Sigmoid colon (tissue), 6 donors: ENCODE measurements at regions not wholly inside any gene's neighbourhood (a gene's known extent, or its start where the extent isn't known, plus 50 kb on each side); places are given as distances from the start of the nearest gene placed in this dataset.
"Not testable (repeated sequence)": the region's sequence is repeated elsewhere in the genome, so short reads cannot be mapped to it uniquely, and the experiment has no call there.

Experiments
- DNase-seq: peaks from one replicate; pipeline ENCODE4 v3.0.0-alpha.2; 2019
- H3K27ac ChIP-seq, 4 donors: fragments of 200-600 bp; sonication (generic); one replicate each; pipeline ENCODE4 v1.5.1; 2016 to 2019; ENCODE audit warnings: mild to moderate bottlenecking in 1 of 4
- H3K27me3 ChIP-seq, 3 donors: fragments of 200-600 bp; sonication (generic); one replicate each; pipeline ENCODE4 v1.5.1; 2019; ENCODE audit warnings: mild to moderate bottlenecking in 1 of 3
- H3K36me3 ChIP-seq, 4 donors: fragments of 200-600 bp; sonication (generic); one replicate each; pipeline ENCODE4 v1.5.1; 2016 to 2019
- H3K4me1 ChIP-seq, 4 donors: fragments of 200-600 bp; sonication (generic); one replicate each; pipeline ENCODE4 v1.5.1; 2017 to 2019
- H3K4me3 ChIP-seq, 4 donors: fragments of 200-600 bp; sonication (generic); one replicate each; pipeline ENCODE4 v1.5.1; 2017 to 2019; ENCODE audit warnings: mild to moderate bottlenecking in 2 of 4, moderate library complexity in 1 of 4
- H3K9me3 ChIP-seq, 4 donors: fragments of 200-600 bp in 3 of 4; sonication (generic) in 3 of 4; one replicate each; pipeline versions ENCODE4 v1.5.1 to v1.6.1; 2013 to 2019
- CTCF ChIP-seq, 4 experiments: fragments of 450-650 bp in 3 of 4; fragments of 200-600 bp in 1 of 4; IDR thresholded peaks; one replicate each; pipeline ENCODE4 v1.5.1; 2016 to 2019; ENCODE audit warnings: antibody characterized with exemption in 4 of 4, mild to moderate bottlenecking in 3 of 4, moderate library complexity in 2 of 4
- EP300 ChIP-seq, 4 donors: sonication (generic); formaldehyde crosslinking; IDR thresholded peaks; one replicate each; pipeline ENCODE4 v1.6.1; 2017; ENCODE audit warnings: antibody characterized with exemption in 4 of 4
- POLR2A ChIP-seq, 2 donors: fragments of 450-650 bp; IDR thresholded peaks; one replicate each; pipeline ENCODE4 v1.6.1; 2016; ENCODE audit warnings: antibody characterized with exemption in 2 of 2, mild to moderate bottlenecking in 2 of 2, moderate library complexity in 2 of 2
- POLR2AphosphoS5 ChIP-seq, 4 donors: sonication (generic); formaldehyde crosslinking; IDR thresholded peaks; one replicate each; pipeline ENCODE4 v1.6.1; 2017; ENCODE audit warnings: antibody characterized with exemption in 4 of 4
- WGBS, 2 donors: extraction: QIAGEN DNeasy Blood & Tissue Kit; methylation state at CpG; one replicate each; pipeline ENCODE4 v1.1.7; 2013; 5-methylcytosine and 5-hydroxymethylcytosine counted together
- intact Hi-C: fragments of 100-400 bp; cut with DNase I; formaldehyde crosslinking; loops from one replicate; pipeline ENCODE4 v1.15.1; 2023
- donor health status: healthy with polysubstance abuse.
- donor health status: healthy.

GRCh38 chr12:34223640-34224039 is 201.3 kb downstream of the ALG10 start:
- Histone ChIP-seq H3K4me1 (peaks cover 0 to 5% (median 2%) of the 10 kb centered on the region in 4 donors), H3K4me3 (no peak overlapping the region), H3K27ac (no peak overlapping the region), H3K36me3 (no peaks in the 10 kb centered on the region), H3K27me3 (peaks cover 0 to 12% (median 9%) of the 10 kb centered on the region in 3 donors), H3K9me3 (peaks cover 0 to 3% (median 0%) of the 10 kb centered on the region in 4 donors)
- no peak for DNase-seq
- TF ChIP-seq POLR2AphosphoS5 (IDR thresholded peaks at IDR 0.05) (no peak), EP300 (IDR thresholded peaks at IDR 0.05) (no peak), CTCF (IDR thresholded peaks at IDR 0.05) (no peak), POLR2A (IDR thresholded peaks at IDR 0.05) (no peak)
- 84 to 90% methylated on average over 3 of the region's 3 CpGs for WGBS, 2 donors
- intact Hi-C loops: no loop called here

- H3K9me3 ChIP-seq, H3K27me3 ChIP-seq, intact Hi-C loops, H3K36me3 ChIP-seq, H3K27ac ChIP-seq, H3K4me3 ChIP-seq, DNase-seq, H3K4me1 ChIP-seq: not testable (repeated sequence)
These were observed 203.7 kb downstream of the ALG10 start for GRCh38 chr12:34226044-34226443.

GRCh38 chr12:34228046-34228445 is 205.8 kb downstream of the ALG10 start:
- WGBS, 2 donors: 50 to 56% methylated on average over 3 of the region's 3 CpGs
- DNase-seq, intact Hi-C loops, H3K36me3 ChIP-seq, H3K9me3 ChIP-seq, H3K4me3 ChIP-seq, H3K4me1 ChIP-seq, H3K27ac ChIP-seq, H3K27me3 ChIP-seq: not testable (repeated sequence)

- H3K9me3 ChIP-seq, H3K27me3 ChIP-seq, H3K36me3 ChIP-seq, H3K27ac ChIP-seq, H3K4me3 ChIP-seq, DNase-seq, H3K4me1 ChIP-seq, intact Hi-C loops: not testable (repeated sequence)
- WGBS, 2 donors: 85 to 87% methylated on average over 2 of the region's 2 CpGs
These were observed 206.7 kb downstream of the ALG10 start for GRCh38 chr12:34229033-34229432.

- no peak overlapping the region for H3K27ac ChIP-seq
- H3K36me3 ChIP-seq: no peaks in the 10 kb centered on the region
- no peaks in the 10 kb centered on the region for H3K4me1 ChIP-seq
- no peak for DNase-seq
- TF ChIP-seq POLR2AphosphoS5 (IDR thresholded peaks at IDR 0.05): no peak
- TF ChIP-seq EP300 (IDR thresholded peaks at IDR 0.05): no peak
- H3K9me3 ChIP-seq: no peaks in the 10 kb centered on the region
- no peak overlapping the region for H3K4me3 ChIP-seq
- WGBS, 2 donors: 93 to 94% methylated on average over 5 of the region's 5 CpGs
- no peaks in the 10 kb centered on the region for H3K27me3 ChIP-seq
- intact Hi-C loops: no loop called here
These were observed 211.3 kb downstream of the ALG10 start for GRCh38 chr12:34233618-34234017.

GRCh38 chr12:34236073-34236472 is 213.8 kb downstream of the ALG10 start:
- no peak for DNase-seq
- TF ChIP-seq CTCF (IDR thresholded peaks at IDR 0.05) (no peak), POLR2AphosphoS5 (IDR thresholded peaks at IDR 0.05) (no peak), EP300 (IDR thresholded peaks at IDR 0.05) (no peak), POLR2A (IDR thresholded peaks at IDR 0.05) (no peak)
- Histone ChIP-seq H3K36me3 (no peaks in the 10 kb centered on the region), H3K27me3 (no peaks in the 10 kb centered on the region), H3K9me3 (peaks cover 0 to 4% (median 0%) of the 10 kb centered on the region in 4 donors), H3K4me1 (no peaks in the 10 kb centered on the region), H3K27ac (no peak overlapping the region), H3K4me3 (no peak overlapping the region)
- WGBS, 2 donors: 76% methylated on average over 3 of the region's 3 CpGs
- intact Hi-C loops: no loop called here

- TF ChIP-seq EP300 (IDR thresholded peaks at IDR 0.05) (no peak), POLR2AphosphoS5 (IDR thresholded peaks at IDR 0.05) (no peak), POLR2A (IDR thresholded peaks at IDR 0.05) (no peak), CTCF (IDR thresholded peaks at IDR 0.05) (no peak)
- Histone ChIP-seq H3K27me3 (no peaks in the 10 kb centered on the region), H3K9me3 (peaks cover 0 to 3% (median 0%) of the 10 kb centered on the region in 4 donors), H3K4me3 (no peak overlapping the region), H3K36me3 (no peaks in the 10 kb centered on the region), H3K27ac (no peak overlapping the region), H3K4me1 (no peaks in the 10 kb centered on the region)
- intact Hi-C loops: no loop called here
- WGBS, 2 donors: 86 to 88% methylated on average over 1 of the region's 1 CpG
- DNase-seq: no peak
These were observed 222.3 kb downstream of the ALG10 start for GRCh38 chr12:34244608-34245007.
